Caco-2 (cell line): ENCODE measurements at regions not wholly inside any gene's neighbourhood (a gene's known extent, or its start where the extent isn't known, plus 50 kb on each side); places are given as distances from the start of the nearest gene placed in this dataset.
"Not testable (repeated sequence)": the region's sequence is repeated elsewhere in the genome, so short reads cannot be mapped to it uniquely, and the experiment has no call there.

Experiments used
- BruUV-seq: library from RNA; stranded (reverse); fragments of 400-500 nt; replicated peaks from 2 replicates; lab custom pipeline; 2021; lab: Mats Ljungman, UMichigan
- CTCF ChIA-PET: fragments of 300-600 bp; sonication (Branson Sonifier 250); formaldehyde crosslinking; loops from one replicate; lab custom pipeline; 2022; ENCODE audit warnings: antibody characterized with exemption; lab: Charles Lee
- POLR2A ChIA-PET: fragments of 300-600 bp; sonication (Branson Sonifier 250); formaldehyde crosslinking; loops from one replicate; lab custom pipeline; 2022; ENCODE audit warnings: antibody characterized with exemption; lab: Charles Lee
- DNase-seq, 2 experiments: peaks; one replicate each; pipeline versions ENCODE4 v3.0.0 to v3.0.0-alpha.2; 2020 to 2022
- H3K27me3 ChIP-seq: replicated peaks from 2 replicates; pipeline ENCODE4 v1.6.0; 2011; ENCODE audit warnings: low read length; ENCODE audit not compliant: control insufficient read depth, insufficient read depth
- H3K36me3 ChIP-seq: 2 replicates; pipeline ENCODE4 v1.5.1; 2011; ENCODE audit warnings: low read length; ENCODE audit not compliant: control insufficient read depth, insufficient read depth
- H3K4me1 ChIP-seq: fragments of 250-450 bp; sonication (Bioruptor Pico); 2 replicates; pipeline ENCODE4 v1.5.1; 2020; ENCODE audit warnings: mild to moderate bottlenecking
- H3K4me3 ChIP-seq: 2 replicates; pipeline ENCODE4 v1.5.1; 2011; ENCODE audit warnings: low read depth, mild to moderate bottlenecking, control low read depth, low read length
- H3K9me3 ChIP-seq: fragments of 250-450 bp; sonication (Bioruptor Pico); 2 replicates; pipeline ENCODE4 v1.5.1; 2020; ENCODE audit warnings: mild to moderate bottlenecking, moderate library complexity
- H3K27ac Mint-ChIP-seq: one replicate; pipeline ENCODE4 v1.8.0; 2022; ENCODE audit warnings: mixed read lengths; ENCODE audit not compliant: unreplicated experiment
- H3K27me3 Mint-ChIP-seq: one replicate; pipeline ENCODE4 v1.8.0; 2022; ENCODE audit warnings: mixed read lengths; ENCODE audit not compliant: insufficient read depth, unreplicated experiment
- H3K36me3 Mint-ChIP-seq: one replicate; pipeline ENCODE4 v1.8.0; 2022; ENCODE audit warnings: mild to moderate bottlenecking, mixed read lengths; ENCODE audit not compliant: insufficient read depth, unreplicated experiment
- H3K4me1 Mint-ChIP-seq: one replicate; pipeline ENCODE4 v1.8.0; 2022; ENCODE audit warnings: low read depth, mixed read lengths; ENCODE audit not compliant: unreplicated experiment
- H3K4me3 Mint-ChIP-seq: one replicate; pipeline ENCODE4 v1.8.0; 2022; ENCODE audit warnings: mild to moderate bottlenecking, moderate library complexity, mixed read lengths; ENCODE audit not compliant: unreplicated experiment
- H3K9me3 Mint-ChIP-seq: one replicate; pipeline ENCODE4 v1.8.0; 2022; ENCODE audit warnings: mixed read lengths; ENCODE audit not compliant: unreplicated experiment
- CTCF ChIP-seq, 2 experiments: fragments of 200-600 bp in 1 of 2; IDR thresholded peaks; 1 replicate in 1 of 2; 2 replicates in 1 of 2; pipeline versions ENCODE4 v1.5.1 to v1.8.0; 2011 to 2022; ENCODE audit warnings: antibody characterized with exemption in 1 of 2, control low read depth in 1 of 2, inconsistent platforms in 1 of 2, low read depth in 1 of 2, low read length in 1 of 2, mild to moderate bottlenecking in 1 of 2, moderate library complexity in 1 of 2; ENCODE audit not compliant: insufficient read depth in 1 of 2, severe bottlenecking in 1 of 2, unreplicated experiment in 1 of 2
- intact Hi-C: fragments of 100-400 bp; cut with micrococcal nuclease; formaldehyde crosslinking; loops from one replicate; pipeline ENCODE4 v1.10.0; 2022; ENCODE audit not compliant: unreplicated experiment

GRCh38 chr7:66474441-66474840 is 154.2 kb upstream of the KCTD7 start:
- Histone ChIP-seq H3K4me1 (no peaks in the 10 kb centered on the region), H3K4me3 (no peak overlapping the region), H3K36me3 (no peaks in the 10 kb centered on the region), H3K9me3 (no peaks in the 10 kb centered on the region), H3K27me3 (no peaks in the 10 kb centered on the region)
- Mint-ChIP-seq H3K27ac (no peak overlapping the region), H3K4me1 (no peaks in the 10 kb centered on the region), H3K4me3 (no peak overlapping the region), H3K27me3 (no peaks in the 10 kb centered on the region), H3K36me3 (peaks cover 32% of the 10 kb centered on the region), H3K9me3 (no peaks in the 10 kb centered on the region)
- BruUV-seq, result no TSS peak
- POLR2A ChIA-PET, result no interaction called here
- CTCF ChIA-PET, result no interaction called here
- DNase-seq, result no peak
- TF ChIP-seq CTCF (IDR thresholded peaks at IDR 0.05; ENCODE audit: insufficient read depth in 1 of 2, low read depth in 1 of 2, low read length in 1 of 2, severe bottlenecking in 1 of 2, unreplicated experiment in 1 of 2), result no peak
- intact Hi-C loops, result no loop called here

GRCh38 chr7:66476056-66476455 is 152.6 kb upstream of the KCTD7 start:
- H3K9me3 ChIP-seq, H3K4me3 Mint-ChIP-seq, H3K9me3 Mint-ChIP-seq, H3K27me3 ChIP-seq, H3K27me3 Mint-ChIP-seq, CTCF ChIA-PET, H3K27ac Mint-ChIP-seq, H3K4me1 Mint-ChIP-seq, H3K4me3 ChIP-seq, H3K36me3 ChIP-seq, BruUV-seq, intact Hi-C loops, DNase-seq, H3K4me1 ChIP-seq: not testable (repeated sequence)
- H3K36me3 Mint-ChIP-seq, result peaks cover 42% of the 10 kb centered on the region
- POLR2A ChIA-PET, result interaction anchor here (0.6 kb wide), 1 partner anchor 17 kb away, joined by 6 read pairs; no protein-coding TSS in a partner anchor

GRCh38 chr7:66477822-66478397 is 150.8 kb upstream of the KCTD7 start:
- H3K4me3 ChIP-seq, POLR2A ChIA-PET, H3K9me3 Mint-ChIP-seq, BruUV-seq, H3K9me3 ChIP-seq, H3K36me3 ChIP-seq, intact Hi-C loops, CTCF ChIA-PET, H3K27ac Mint-ChIP-seq, H3K27me3 ChIP-seq, H3K4me1 ChIP-seq, H3K4me1 Mint-ChIP-seq, H3K27me3 Mint-ChIP-seq, H3K4me3 Mint-ChIP-seq, DNase-seq: not testable (repeated sequence)
- peaks cover 52% of the 10 kb centered on the region for H3K36me3 Mint-ChIP-seq

GRCh38 chr7:66481229-66481628 is 147.5 kb upstream of the KCTD7 start:
- BruUV-seq, H3K4me1 Mint-ChIP-seq, CTCF ChIA-PET, H3K9me3 ChIP-seq, intact Hi-C loops, H3K27me3 ChIP-seq, H3K4me1 ChIP-seq, H3K27ac Mint-ChIP-seq, H3K4me3 ChIP-seq, H3K36me3 ChIP-seq, H3K9me3 Mint-ChIP-seq, POLR2A ChIA-PET, DNase-seq, H3K4me3 Mint-ChIP-seq, H3K27me3 Mint-ChIP-seq: not testable (repeated sequence)
- H3K36me3 Mint-ChIP-seq, result peaks cover 49% of the 10 kb centered on the region

GRCh38 chr7:66489065-66489464 is 139.6 kb upstream of the KCTD7 start:
- DNase-seq, H3K4me3 ChIP-seq, H3K4me3 Mint-ChIP-seq, H3K9me3 ChIP-seq, H3K27me3 ChIP-seq, BruUV-seq, H3K27me3 Mint-ChIP-seq, H3K9me3 Mint-ChIP-seq, H3K36me3 ChIP-seq, H3K27ac Mint-ChIP-seq, H3K4me1 ChIP-seq, intact Hi-C loops, POLR2A ChIA-PET, H3K4me1 Mint-ChIP-seq: not testable (repeated sequence)
- peaks cover 20% of the 10 kb centered on the region for H3K36me3 Mint-ChIP-seq
- CTCF ChIA-PET, result interaction anchor here (0.6 kb wide), 1 partner anchor 458 kb away, joined by 4 read pairs; no protein-coding TSS in a partner anchor

- POLR2A ChIA-PET, H3K27me3 ChIP-seq, H3K4me3 Mint-ChIP-seq, H3K4me3 ChIP-seq, H3K27me3 Mint-ChIP-seq, H3K4me1 ChIP-seq, DNase-seq, H3K4me1 Mint-ChIP-seq, H3K27ac Mint-ChIP-seq, H3K9me3 ChIP-seq, intact Hi-C loops, BruUV-seq, H3K36me3 ChIP-seq, H3K9me3 Mint-ChIP-seq: not testable (repeated sequence)
- CTCF ChIA-PET, result interaction anchor here (0.6 kb wide), 1 partner anchor 27 kb away, joined by 3 read pairs; no protein-coding TSS in a partner anchor
- H3K36me3 Mint-ChIP-seq, result peaks cover 18% of the 10 kb centered on the region
Observed at GRCh38 chr7:66489741-66490140, 138.9 kb upstream of the KCTD7 start.
